ENCODE measurements at regions not wholly inside any gene's neighbourhood (a gene's known extent, or its start where the extent isn't known, plus 50 kb on each side); places are given as distances from the start of the nearest gene placed in this dataset.

- H3K79me2 ChIP-seq (ENCODE audit: control insufficient read depth, insufficient read depth, low read length): no peaks in the 10 kb centered on the region
- no peak for TF ChIP-seq POLR2AphosphoS2 (IDR thresholded peaks at IDR 0.05; ENCODE audit: low read depth, low read length)
- no peak for TF ChIP-seq IKZF1 (conservative IDR thresholded peaks at IDR 0.05)
- no peak for TF ChIP-seq SREBF2 (IDR thresholded peaks at IDR 0.05; ENCODE audit: low read length)
- no peak for TF ChIP-seq EZH2 (IDR thresholded peaks at IDR 0.05; ENCODE audit: borderline replicate concordance, control insufficient read depth, low read depth, low read length)
- no peak for TF ChIP-seq CEBPZ (IDR thresholded peaks at IDR 0.05; ENCODE audit: low read depth, low read length)
- TF ChIP-seq ZBTB33 (IDR thresholded peaks at IDR 0.05): no peak
- TF ChIP-seq LARP7 (IDR thresholded peaks at IDR 0.05): no peak
- TF ChIP-seq SMAD5 (IDR thresholded peaks at IDR 0.05; ENCODE audit: low read depth): no peak
- no peak for TF ChIP-seq CHD2 (IDR thresholded peaks at IDR 0.05; ENCODE audit: borderline replicate concordance, low read depth, low read length)
- no peak for TF ChIP-seq IRF3 (IDR thresholded peaks at IDR 0.05)
- no peak for TF ChIP-seq YY1 (IDR thresholded peaks at IDR 0.05; ENCODE audit: low read depth, low read length)
- no peak for TF ChIP-seq RAD21 (IDR thresholded peaks at IDR 0.05; ENCODE audit: insufficient read depth, low read depth, low read length)
- no peak overlapping the region for H2AFZ ChIP-seq (ENCODE audit: control insufficient read depth, low read depth, low read length)
- H3K4me3 ChIP-seq: no peak overlapping the region
- no peak overlapping the region for H3K4me2 ChIP-seq (ENCODE audit: control insufficient read depth, insufficient read depth)
- 47% methylated on average over 14 of the region's 14 CpGs for WGBS (ENCODE audit: insufficient coverage, insufficient replicate concordance, low lambda C conversion rate, missing lambda C conversion rate)
- in situ Hi-C loops (cut with MboI) (no loop called here), intact Hi-C loops (cut with micrococcal nuclease; ENCODE audit: unreplicated experiment) (no loop called here)
- H3K9ac ChIP-seq (ENCODE audit: control insufficient read depth, insufficient read depth, low read length): no peak overlapping the region
- no peak for ATAC-seq
- H3K27me3 ChIP-seq (replicated peaks in 1 of 2; ENCODE audit: control insufficient read depth in 2 of 2, insufficient read depth in 2 of 2, low read length in 1 of 2): no peaks in the 10 kb centered on the region; a peak in 1 of 4 replicates
- H3K4me1 ChIP-seq (ENCODE audit: control insufficient read depth, insufficient read depth, low read length): no peaks in the 10 kb centered on the region
- H3K27ac ChIP-seq (ENCODE audit: control insufficient read depth, insufficient read depth): no peak overlapping the region
- no TSS peak for BruUV-seq (replicated peaks)
- SMC1A ChIA-PET (ENCODE audit: uncharacterized antibody, unreplicated experiment): interaction anchor here (0.9 kb wide), 1 partner anchor 9 kb away, joined by 3 read pairs; no protein-coding TSS in a partner anchor
- CTCF ChIA-PET: no interaction called here
- H3K9me3 ChIP-seq (replicated peaks; ENCODE audit: control insufficient read depth, insufficient read depth, low read length): no peaks in the 10 kb centered on the region
- H3K36me3 ChIP-seq (ENCODE audit: control insufficient read depth in 2 of 2, insufficient read depth in 2 of 2, low read length in 1 of 2): no peaks in the 10 kb centered on the region
- H4K20me1 ChIP-seq (ENCODE audit: control insufficient read depth, insufficient read depth): no peaks in the 10 kb centered on the region
- POLR2A ChIA-PET: no interaction called here
- FAIRE-seq: no peak
- RAD21 ChIA-PET (ENCODE audit: unreplicated experiment): no interaction called here
- no peak for DNase-seq (ENCODE audit: low read depth, low spot score)
These were observed 185.3 kb upstream of the MYT1L start for GRCh38 chr2:2516386-2516785.

Data from GM12878 (cell line).